Central memory CD8-positive, alpha-beta T cell (primary cell): ENCODE measurements at regions not wholly inside any gene's neighbourhood (a gene's known extent, or its start where the extent isn't known, plus 50 kb on each side); places are given as distances from the start of the nearest gene placed in this dataset.

ENCODE experiments used
- ATAC-seq: fragments of 150-1000 bp; cut with Tn5 transposase; replicated peaks from 2 replicates; pipeline ENCODE4 v1.10.0; 2022; ENCODE audit warnings: mild to moderate bottlenecking, moderate FRiP score, moderate number of reproducible peaks; ENCODE audit not compliant: poor library complexity, severe bottlenecking; ENCODE audit errors: extremely low read depth
- DNase-seq, 2 donors: peaks; one replicate each; pipeline ENCODE4 v3.0.0; 2021; ENCODE audit warnings: low spot score in 2 of 2
- H3K27ac Mint-ChIP-seq: one replicate; pipeline ENCODE4 v1.8.0; 2022; ENCODE audit warnings: low read depth, mild to moderate bottlenecking, moderate library complexity, mixed read lengths
- H3K27me3 Mint-ChIP-seq: one replicate; pipeline ENCODE4 v1.8.0; 2022; ENCODE audit warnings: mixed read lengths
- H3K36me3 Mint-ChIP-seq: one replicate; pipeline ENCODE4 v1.8.0; 2022; ENCODE audit warnings: mild to moderate bottlenecking, moderate library complexity, mixed read lengths; ENCODE audit not compliant: insufficient read depth
- H3K4me1 Mint-ChIP-seq: one replicate; pipeline ENCODE4 v1.8.0; 2022; ENCODE audit warnings: mixed read lengths
- H3K4me3 Mint-ChIP-seq: one replicate; pipeline ENCODE4 v1.8.0; 2022; ENCODE audit warnings: mild to moderate bottlenecking, moderate library complexity, mixed read lengths
- H3K9me3 Mint-ChIP-seq: one replicate; pipeline ENCODE4 v1.8.0; 2022; ENCODE audit warnings: mixed read lengths

DNA sequence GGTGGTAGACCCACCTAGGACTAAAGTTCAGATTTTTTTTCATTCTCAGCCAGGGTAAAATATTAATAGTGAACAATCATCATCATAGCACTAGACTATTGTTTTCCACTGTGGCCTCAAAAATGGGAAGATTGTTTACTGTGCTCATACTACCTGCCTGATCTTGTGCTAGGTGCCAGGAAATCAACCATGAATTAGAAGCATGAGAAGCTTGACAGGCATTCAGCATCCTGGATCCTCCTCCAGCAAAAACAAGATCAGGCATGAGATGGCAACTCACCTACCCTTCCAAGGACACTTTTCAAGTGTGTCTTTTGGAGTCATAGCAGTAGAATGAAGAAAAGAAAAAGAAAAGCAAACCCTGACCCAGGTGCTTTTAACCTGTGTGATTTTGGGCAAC, 174.2 kb downstream of the CYLD start:
- DNase-seq: no peak
- H3K27me3 Mint-ChIP-seq: peaks cover 66% of the 10 kb centered on the region
- no peaks in the 10 kb centered on the region for H3K4me1 Mint-ChIP-seq
- ATAC-seq: no peak
- H3K27ac Mint-ChIP-seq: no peak overlapping the region
- no peaks in the 10 kb centered on the region for H3K36me3 Mint-ChIP-seq
- H3K4me3 Mint-ChIP-seq: no peak overlapping the region
- H3K9me3 Mint-ChIP-seq: no peaks in the 10 kb centered on the region

DNA sequence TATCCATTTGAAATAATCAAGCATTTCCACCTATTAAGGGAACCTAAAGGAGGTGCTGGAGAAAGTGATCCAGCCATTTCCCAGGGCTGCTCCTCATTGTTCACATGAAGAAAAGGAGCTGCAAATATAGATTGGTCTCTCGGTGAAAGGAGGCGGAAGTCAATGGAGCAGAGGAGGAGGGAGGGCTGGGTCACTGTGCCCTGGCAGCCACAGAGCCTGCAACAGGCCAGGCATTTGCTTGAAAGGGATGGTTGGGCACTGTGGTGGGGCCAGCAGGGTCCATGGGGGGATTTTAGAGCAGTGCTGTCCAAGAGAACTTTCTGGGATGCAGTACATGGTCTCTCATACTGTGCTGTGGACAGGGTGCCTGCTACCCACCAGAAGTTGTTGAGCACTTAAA, 173.2 kb downstream of the CYLD start:
- no peaks in the 10 kb centered on the region for H3K36me3 Mint-ChIP-seq
- H3K4me1 Mint-ChIP-seq: no peaks in the 10 kb centered on the region
- ATAC-seq: no peak
- no peak overlapping the region for H3K27ac Mint-ChIP-seq
- no peak for DNase-seq
- H3K9me3 Mint-ChIP-seq: no peaks in the 10 kb centered on the region
- no peak overlapping the region for H3K4me3 Mint-ChIP-seq
- H3K27me3 Mint-ChIP-seq: peaks cover 63% of the 10 kb centered on the region

DNA sequence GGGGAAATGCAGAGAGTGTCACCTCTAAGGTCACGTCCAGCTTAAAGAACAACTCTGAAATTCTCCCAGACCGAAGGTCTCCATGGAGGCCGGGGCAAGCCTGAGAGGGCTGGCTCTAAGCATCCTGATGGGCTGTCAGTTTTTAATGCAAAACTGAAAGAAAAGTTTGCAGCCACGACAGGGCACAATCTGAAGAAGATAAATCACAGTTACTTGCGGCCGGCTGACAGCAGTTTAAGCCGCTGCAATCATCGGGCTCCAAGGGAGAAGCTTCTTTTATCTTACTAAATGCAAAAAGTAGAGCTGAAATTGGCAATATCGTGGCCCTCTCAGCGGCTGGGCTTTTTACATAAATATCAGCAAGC, 168.8 kb downstream of the CYLD start:
- Mint-ChIP-seq H3K9me3 (no peaks in the 10 kb centered on the region), H3K27ac (no peak overlapping the region), H3K36me3 (no peaks in the 10 kb centered on the region), H3K27me3 (peaks cover 56% of the 10 kb centered on the region), H3K4me1 (no peaks in the 10 kb centered on the region), H3K4me3 (no peak overlapping the region)
- ATAC-seq (no peak), DNase-seq (no peak)

DNA sequence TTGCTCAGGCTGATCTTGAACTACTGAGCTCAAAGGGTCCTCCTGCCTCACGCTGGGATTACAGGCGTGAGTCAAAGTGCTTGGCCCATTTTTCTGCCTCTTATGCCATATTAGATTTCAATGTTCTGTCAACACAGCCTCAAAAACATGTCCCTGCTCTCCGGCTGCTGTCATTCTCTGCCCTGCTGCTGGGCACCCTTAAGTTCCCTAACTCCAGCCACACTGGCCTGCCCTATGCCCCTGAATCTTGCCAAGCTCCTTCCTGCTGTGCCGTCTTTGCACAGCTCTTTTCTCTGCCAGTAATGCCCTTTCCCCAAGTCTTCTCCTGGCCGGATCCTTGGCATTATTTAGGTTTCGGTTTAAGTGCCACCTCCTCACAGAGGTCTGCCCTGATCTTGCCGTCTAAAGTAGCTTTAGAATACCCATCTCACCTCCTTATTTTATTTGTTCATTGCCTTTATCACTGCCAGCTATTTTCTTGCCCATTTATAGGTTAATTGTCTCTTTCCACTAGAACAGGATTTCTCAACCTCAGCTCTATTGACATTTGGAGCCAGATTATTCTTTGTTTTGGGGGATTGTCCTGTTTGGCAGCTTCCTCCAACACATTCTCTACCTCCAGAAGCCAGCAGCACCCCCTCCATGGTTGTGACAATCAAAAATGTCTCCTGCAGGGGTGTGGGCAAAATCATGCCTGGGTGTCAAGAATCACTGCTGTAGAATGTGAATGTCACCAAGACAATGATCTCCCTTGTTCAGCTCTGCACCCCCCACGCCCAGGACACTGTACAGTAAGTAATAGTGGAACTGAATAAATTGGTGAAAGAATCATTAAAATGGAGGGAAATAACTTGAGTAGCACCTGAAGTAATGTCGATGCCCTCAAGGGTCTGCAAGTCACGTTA, 168.2 kb downstream of the CYLD start:
- no peaks in the 10 kb centered on the region for H3K36me3 Mint-ChIP-seq
- H3K4me1 Mint-ChIP-seq: no peaks in the 10 kb centered on the region
- no peak for ATAC-seq

DNA sequence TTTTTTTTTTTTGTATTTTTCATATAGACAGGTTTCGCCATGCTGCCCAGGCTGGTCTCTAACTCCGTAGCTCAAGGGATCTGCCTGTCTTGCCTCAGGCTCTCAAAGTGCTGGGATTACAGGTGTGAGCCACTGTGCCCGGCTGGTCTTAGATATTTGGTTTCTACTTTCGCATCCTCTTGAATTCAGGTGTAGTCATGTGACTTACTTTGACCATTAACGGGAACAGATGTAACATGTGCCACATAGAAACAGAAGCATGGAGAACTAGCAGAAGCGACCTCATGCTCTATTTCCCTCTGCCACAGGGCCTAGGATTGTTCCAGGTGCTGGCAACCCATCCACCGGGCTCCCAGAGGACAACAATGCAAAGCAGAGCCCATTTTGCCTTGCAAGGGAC, 166.6 kb downstream of the CYLD start:
- H3K27me3 Mint-ChIP-seq: peaks cover 38% of the 10 kb centered on the region
- no peak overlapping the region for H3K27ac Mint-ChIP-seq
- no peak for ATAC-seq

More for the DNA sequence above, 168.2 kb downstream of the CYLD start:
- Mint-ChIP-seq H3K4me3 (no peak overlapping the region), H3K27ac (no peak overlapping the region), H3K9me3 (no peaks in the 10 kb centered on the region), H3K27me3 (peaks cover 54% of the 10 kb centered on the region)
- no peak for DNase-seq

DNA sequence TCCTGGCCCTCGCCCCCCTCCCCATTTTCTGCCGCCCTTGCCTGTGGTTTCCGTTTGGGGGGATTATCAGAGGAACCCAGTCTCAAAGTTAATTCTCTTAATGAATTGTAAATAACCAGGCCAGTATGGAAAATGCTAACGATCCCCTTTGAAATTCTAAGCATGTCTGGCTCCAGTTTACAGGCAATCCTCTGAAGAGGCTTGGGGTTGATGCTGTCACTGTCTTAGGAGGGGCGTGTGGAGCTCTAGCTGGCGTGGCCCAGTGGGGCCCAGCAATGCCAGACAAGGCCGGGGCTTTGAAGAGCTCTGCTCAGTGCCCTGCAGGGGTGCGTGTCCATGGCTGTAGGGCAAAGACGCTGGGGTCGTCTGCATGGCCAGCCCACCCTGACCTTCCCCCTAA, 164.6 kb downstream of the CYLD start:
- Mint-ChIP-seq H3K4me1 (no peaks in the 10 kb centered on the region), H3K27ac (no peak overlapping the region), H3K4me3 (no peak overlapping the region), H3K27me3 (peaks cover 21% of the 10 kb centered on the region), H3K36me3 (no peaks in the 10 kb centered on the region), H3K9me3 (no peaks in the 10 kb centered on the region)
- DNase-seq (no peak), ATAC-seq (no peak)

More for the DNA sequence above, 166.6 kb downstream of the CYLD start:
- H3K4me3 Mint-ChIP-seq: no peak overlapping the region
- DNase-seq: no peak
- no peaks in the 10 kb centered on the region for H3K4me1 Mint-ChIP-seq
- H3K9me3 Mint-ChIP-seq: no peaks in the 10 kb centered on the region
- H3K36me3 Mint-ChIP-seq: no peaks in the 10 kb centered on the region

DNA sequence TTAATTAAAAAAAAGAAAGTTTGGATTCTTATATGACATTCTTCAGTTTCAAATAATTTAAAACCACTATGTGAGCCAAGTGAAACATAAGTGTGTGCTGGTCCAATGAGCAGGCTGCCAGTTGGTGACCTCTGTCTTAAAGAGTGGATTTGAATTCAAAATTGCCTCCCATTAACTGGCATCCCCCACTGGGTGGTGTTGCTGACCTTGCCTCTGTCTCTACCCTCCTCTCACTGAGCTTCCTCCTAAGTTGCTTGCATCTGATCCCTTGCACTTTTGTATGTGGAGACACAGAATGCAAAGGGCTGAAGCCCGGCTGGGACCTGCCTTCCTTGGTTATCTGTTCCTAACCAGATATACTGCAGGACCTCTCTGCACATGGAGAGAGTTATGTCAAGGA, 160.6 kb downstream of the CYLD start:
- no peak for DNase-seq
- peaks cover 10% of the 10 kb centered on the region for H3K27me3 Mint-ChIP-seq
- H3K27ac Mint-ChIP-seq: no peak overlapping the region
- no peaks in the 10 kb centered on the region for H3K36me3 Mint-ChIP-seq
- ATAC-seq: no peak
- no peaks in the 10 kb centered on the region for H3K4me1 Mint-ChIP-seq
- no peaks in the 10 kb centered on the region for H3K9me3 Mint-ChIP-seq
- no peak overlapping the region for H3K4me3 Mint-ChIP-seq

DNA sequence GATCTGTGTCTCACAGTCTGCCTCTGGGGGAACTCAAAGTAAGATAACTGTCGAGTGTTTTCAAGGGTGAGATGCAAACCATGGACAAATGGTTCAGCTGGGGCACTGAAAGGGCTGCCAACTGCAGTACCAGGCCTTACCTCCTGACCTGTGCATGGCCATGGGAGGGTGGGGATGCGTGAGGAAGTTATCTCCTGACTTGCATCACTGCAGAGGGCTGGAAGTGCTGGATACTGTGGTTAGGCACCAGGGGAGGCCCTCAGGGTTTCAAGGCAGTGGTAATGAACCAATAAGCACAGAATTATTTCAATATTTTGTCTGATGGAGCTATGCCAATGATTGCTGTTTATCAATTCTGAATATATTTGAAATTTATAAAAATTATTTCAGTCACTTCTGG, 159.2 kb downstream of the CYLD start:
- Mint-ChIP-seq H3K4me3 (no peak overlapping the region), H3K36me3 (no peaks in the 10 kb centered on the region), H3K27ac (no peak overlapping the region), H3K4me1 (no peaks in the 10 kb centered on the region), H3K27me3 (peaks cover under 1% of the 10 kb centered on the region), H3K9me3 (peaks cover 7% of the 10 kb centered on the region)
- DNase-seq (no peak), ATAC-seq (no peak)

DNA sequence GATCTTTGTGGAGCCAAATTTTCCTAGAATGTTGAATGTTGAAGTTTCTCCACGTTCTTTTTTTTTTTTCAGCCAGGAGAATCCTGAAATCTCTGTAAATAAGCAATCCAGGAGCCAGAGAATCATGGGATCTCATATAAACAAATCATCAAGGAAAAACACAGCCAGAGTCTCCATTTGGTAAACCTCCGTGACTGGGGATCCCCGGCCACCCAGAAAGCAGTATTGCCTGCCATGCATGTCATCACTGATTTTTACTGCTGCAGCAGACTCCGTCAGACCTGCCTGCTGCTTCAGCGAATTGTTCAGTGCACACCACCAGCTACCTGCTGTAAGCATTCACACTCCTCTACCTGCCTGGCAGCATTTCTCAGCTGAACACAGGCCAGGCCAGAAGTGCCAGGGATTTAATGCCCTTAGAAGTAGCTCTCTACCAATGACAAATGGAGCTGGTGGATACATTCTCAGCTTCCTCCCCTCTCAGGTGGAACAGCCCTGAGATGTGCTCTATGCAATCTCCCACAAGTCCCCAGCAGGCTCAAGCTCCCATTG, 158.6 kb downstream of the CYLD start:
- Mint-ChIP-seq H3K4me1 (no peaks in the 10 kb centered on the region), H3K9me3 (peaks cover 7% of the 10 kb centered on the region), H3K36me3 (no peaks in the 10 kb centered on the region), H3K4me3 (no peak overlapping the region), H3K27ac (no peak overlapping the region), H3K27me3 (no peaks in the 10 kb centered on the region)
- ATAC-seq (no peak), DNase-seq (no peak)

DNA sequence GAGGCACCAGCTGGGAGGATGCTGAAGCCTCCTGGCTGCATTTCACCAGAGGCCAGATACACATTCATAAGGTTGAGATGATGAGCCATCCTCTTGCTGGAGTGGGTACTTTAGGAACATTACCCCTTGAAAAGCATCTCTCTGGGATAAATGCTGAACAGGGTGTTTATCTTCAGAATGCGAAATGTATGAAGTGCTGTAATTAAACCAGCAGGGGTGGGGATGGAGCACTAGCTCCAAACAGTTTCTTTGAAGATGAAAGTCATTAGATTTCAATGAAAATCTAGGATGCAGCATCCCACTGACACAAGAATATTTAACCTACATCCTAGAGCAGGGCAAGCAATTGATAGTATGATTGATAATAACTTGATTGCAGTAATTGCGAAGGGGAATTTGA, 158.1 kb downstream of the CYLD start:
- no peak overlapping the region for H3K4me3 Mint-ChIP-seq
- DNase-seq (no peak), ATAC-seq (no peak)
- peaks cover 7% of the 10 kb centered on the region for H3K9me3 Mint-ChIP-seq
- H3K36me3 Mint-ChIP-seq: no peaks in the 10 kb centered on the region
- H3K27me3 Mint-ChIP-seq: no peaks in the 10 kb centered on the region
- H3K4me1 Mint-ChIP-seq: no peaks in the 10 kb centered on the region
- H3K27ac Mint-ChIP-seq: no peak overlapping the region

DNA sequence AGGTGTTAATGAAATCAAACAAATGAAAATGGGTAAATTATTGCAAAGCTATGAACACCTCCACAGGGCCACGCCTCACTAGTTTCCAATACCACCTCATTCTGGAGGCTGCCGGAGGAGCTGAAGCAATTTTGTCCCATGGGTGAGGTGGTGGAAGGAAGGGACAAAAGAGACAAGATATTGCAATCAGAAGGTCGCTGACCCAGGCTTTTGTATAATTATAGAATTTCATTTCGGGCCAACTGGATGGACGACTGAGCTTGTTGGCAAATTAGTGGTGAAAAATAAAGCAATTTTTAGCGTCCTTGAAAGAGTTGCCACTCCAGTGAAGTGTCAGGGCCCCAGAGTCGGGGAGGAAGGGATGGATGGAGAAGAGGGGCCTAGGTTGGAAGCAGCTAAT, 147.9 kb downstream of the CYLD start:
- H3K27ac Mint-ChIP-seq: no peak overlapping the region
- no peaks in the 10 kb centered on the region for H3K36me3 Mint-ChIP-seq
- H3K9me3 Mint-ChIP-seq: no peaks in the 10 kb centered on the region
- H3K4me3 Mint-ChIP-seq: no peak overlapping the region
- ATAC-seq: no peak
- no peaks in the 10 kb centered on the region for H3K4me1 Mint-ChIP-seq
- DNase-seq: no peak
- peaks cover 70% of the 10 kb centered on the region for H3K27me3 Mint-ChIP-seq

DNA sequence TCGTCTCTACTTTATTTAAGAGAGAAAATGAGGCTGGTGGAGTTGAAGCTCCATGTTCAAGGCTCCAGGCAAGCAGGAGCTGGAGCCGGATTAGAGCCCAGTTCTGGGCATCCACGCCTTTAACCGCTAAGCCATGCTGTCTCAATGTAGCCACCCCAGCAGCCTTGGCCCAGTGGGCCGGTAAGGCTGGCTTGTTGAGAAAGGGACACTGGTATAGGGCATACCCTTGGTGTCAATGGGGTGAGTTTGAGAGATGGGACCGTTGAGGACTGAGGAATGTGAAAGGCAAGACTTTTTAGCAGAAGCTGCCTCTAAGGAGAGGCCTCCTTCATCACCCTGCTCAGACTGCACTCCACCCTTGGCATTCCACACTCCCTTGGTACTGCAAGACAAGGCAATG, 147.4 kb downstream of the CYLD start:
- DNase-seq (no peak), ATAC-seq (no peak)
- Mint-ChIP-seq H3K27ac (no peak overlapping the region), H3K27me3 (peaks cover 70% of the 10 kb centered on the region), H3K36me3 (no peaks in the 10 kb centered on the region), H3K4me1 (no peaks in the 10 kb centered on the region), H3K4me3 (no peak overlapping the region), H3K9me3 (no peaks in the 10 kb centered on the region)

DNA sequence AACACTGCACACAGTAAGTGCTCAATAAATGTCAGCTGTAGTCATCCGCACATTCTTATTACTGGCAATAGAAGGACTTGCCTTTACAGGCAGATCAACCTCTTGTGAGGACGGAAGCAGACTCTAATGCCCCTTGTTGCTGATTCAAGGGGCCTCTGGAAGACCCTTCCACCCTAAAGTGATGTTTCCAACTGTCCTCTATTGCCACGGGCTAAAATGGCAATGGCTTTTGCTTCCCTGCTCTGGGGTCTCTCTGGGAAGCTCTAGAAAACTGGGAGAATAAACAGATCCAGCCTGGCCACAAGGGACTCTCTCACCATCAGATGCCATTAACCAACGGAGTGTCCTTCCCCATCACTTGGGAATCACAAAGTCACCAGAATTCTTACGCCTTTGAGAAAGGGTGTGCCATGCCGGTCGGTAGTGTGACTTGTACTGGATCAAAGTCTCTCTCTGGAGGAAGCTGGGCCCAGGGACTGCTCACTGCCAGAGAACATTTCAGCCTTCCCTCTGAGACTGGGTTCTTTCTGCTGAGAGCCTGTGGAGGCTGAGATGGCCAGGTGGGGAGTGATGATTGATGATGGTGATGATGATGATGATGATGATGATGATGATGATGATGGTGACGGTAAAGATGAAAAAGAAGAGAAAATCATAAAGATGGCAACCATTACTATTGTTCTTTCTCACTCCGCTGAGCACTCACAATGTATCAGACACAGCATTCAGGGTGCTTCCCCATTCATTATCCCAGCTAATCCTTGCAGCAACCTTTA, 146.8 kb downstream of the CYLD start:
- Mint-ChIP-seq H3K27ac (no peak overlapping the region), H3K27me3 (peaks cover 65% of the 10 kb centered on the region), H3K36me3 (no peaks in the 10 kb centered on the region), H3K4me1 (no peaks in the 10 kb centered on the region), H3K9me3 (no peaks in the 10 kb centered on the region), H3K4me3 (no peak overlapping the region)
- no peak for ATAC-seq
- DNase-seq: no peak
